Keratinocyte (primary cell): ENCODE measurements at regions not wholly inside any gene's neighbourhood (a gene's known extent, or its start where the extent isn't known, plus 50 kb on each side); places are given as distances from the start of the nearest gene placed in this dataset.

ENCODE experiments used
- EZH2 ChIP-seq: IDR thresholded peaks from one replicate; pipeline ENCODE4 v1.6.1; 2012; ENCODE audit warnings: inconsistent platforms, mild to moderate bottlenecking, low read length, moderate library complexity
- TF ChIP-seq, protein P1 (sequence below), 3 experiments: IDR thresholded peaks in 1 of 3; conservative IDR thresholded peaks in 1 of 3; optimal IDR thresholded peaks in 1 of 3; 2 replicates in 2 of 3; 3 replicates in 1 of 3; pipeline versions ENCODE3 to v1.5.1; 2011; ENCODE audit warnings: low read length in 3 of 3, mild to moderate bottlenecking in 3 of 3, moderate library complexity in 2 of 3, control low read depth in 1 of 3, inconsistent platforms in 1 of 3; ENCODE audit not compliant: insufficient read depth in 2 of 3; ENCODE audit errors: extremely low read depth in 1 of 3

DNA sequence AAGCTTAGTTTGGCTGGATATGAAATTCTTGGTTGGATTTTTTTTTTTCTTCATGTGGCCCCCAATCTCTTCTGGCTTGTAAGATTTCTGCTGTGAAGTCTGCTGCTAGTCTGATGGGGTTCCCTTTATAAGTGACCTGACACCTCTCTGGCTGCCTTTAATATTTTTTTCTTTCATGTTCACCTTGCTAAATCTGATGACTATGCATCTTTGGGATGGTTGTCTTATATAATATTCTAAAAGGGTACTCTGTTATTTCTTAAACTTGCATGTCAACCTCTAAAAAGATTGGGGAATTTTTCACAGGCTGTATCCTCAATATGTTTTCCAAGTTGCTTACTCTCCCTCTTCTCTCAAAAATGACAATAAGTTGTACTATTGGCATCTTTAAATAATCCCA is 500.0 kb downstream of the CAAP1 start:
- TF ChIP-seq, protein P1, sequence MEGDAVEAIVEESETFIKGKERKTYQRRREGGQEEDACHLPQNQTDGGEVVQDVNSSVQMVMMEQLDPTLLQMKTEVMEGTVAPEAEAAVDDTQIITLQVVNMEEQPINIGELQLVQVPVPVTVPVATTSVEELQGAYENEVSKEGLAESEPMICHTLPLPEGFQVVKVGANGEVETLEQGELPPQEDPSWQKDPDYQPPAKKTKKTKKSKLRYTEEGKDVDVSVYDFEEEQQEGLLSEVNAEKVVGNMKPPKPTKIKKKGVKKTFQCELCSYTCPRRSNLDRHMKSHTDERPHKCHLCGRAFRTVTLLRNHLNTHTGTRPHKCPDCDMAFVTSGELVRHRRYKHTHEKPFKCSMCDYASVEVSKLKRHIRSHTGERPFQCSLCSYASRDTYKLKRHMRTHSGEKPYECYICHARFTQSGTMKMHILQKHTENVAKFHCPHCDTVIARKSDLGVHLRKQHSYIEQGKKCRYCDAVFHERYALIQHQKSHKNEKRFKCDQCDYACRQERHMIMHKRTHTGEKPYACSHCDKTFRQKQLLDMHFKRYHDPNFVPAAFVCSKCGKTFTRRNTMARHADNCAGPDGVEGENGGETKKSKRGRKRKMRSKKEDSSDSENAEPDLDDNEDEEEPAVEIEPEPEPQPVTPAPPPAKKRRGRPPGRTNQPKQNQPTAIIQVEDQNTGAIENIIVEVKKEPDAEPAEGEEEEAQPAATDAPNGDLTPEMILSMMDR (optimal IDR thresholded peaks at IDR 0.05 in 1 of 3, IDR thresholded peaks at IDR 0.05 in 1 of 3, conservative IDR thresholded peaks at IDR 0.05 in 1 of 3; ENCODE audit: extremely low read depth in 1 of 3, insufficient read depth in 2 of 3, low read length in 3 of 3): no peak
- no peak for TF ChIP-seq EZH2
